Upper lobe of left lung (tissue), 4 donors: ENCODE measurements at regions not wholly inside any gene's neighbourhood (a gene's known extent, or its start where the extent isn't known, plus 50 kb on each side); places are given as distances from the start of the nearest gene placed in this dataset.

Source experiments
- EP300 ChIP-seq, 4 donors: sonication (generic); formaldehyde crosslinking; IDR thresholded peaks; one replicate each; pipeline ENCODE4 v1.5.1; 2017; ENCODE audit warnings: antibody characterized with exemption in 4 of 4, control low read depth in 2 of 4
- POLR2A ChIP-seq, 4 donors: fragments of 450-650 bp; IDR thresholded peaks; one replicate each; pipeline ENCODE4 v1.5.1; 2016 to 2017; ENCODE audit warnings: antibody characterized with exemption in 4 of 4, mild to moderate bottlenecking in 2 of 4
- POLR2AphosphoS5 ChIP-seq, 2 donors: sonication (generic); formaldehyde crosslinking; IDR thresholded peaks; one replicate each; pipeline ENCODE4 v1.5.1; 2017; ENCODE audit warnings: antibody characterized with exemption in 2 of 2
- TF ChIP-seq, protein P1 (sequence below), 6 experiments: fragments of 450-650 bp in 4 of 6; fragments of 200-600 bp in 2 of 6; sonication (generic) in 2 of 6; IDR thresholded peaks; one replicate each; pipeline ENCODE4 v1.5.1; 2016 to 2019; ENCODE audit warnings: antibody characterized with exemption in 6 of 6

DNA sequence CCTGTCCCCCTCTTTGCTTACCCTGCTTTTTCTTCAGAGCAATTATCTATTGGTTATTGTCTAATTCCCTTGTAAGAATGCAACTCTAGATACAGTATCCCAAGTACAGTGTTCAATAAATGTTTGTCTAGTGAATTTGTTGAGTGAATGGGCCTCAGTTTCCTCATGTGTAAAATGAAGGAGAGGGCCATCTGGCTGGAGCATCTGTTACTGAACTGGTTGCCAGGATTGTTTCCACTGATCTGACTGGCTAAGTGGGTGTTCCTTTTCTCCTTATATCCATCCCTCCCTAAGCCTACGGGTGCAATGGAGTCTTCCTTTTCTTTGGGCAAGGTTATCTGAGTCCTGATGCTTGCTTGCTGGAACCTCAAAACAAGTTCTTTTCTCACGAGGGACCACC is 185.2 kb upstream of the RPS6KA3 start:
- TF ChIP-seq EP300 (IDR thresholded peaks at IDR 0.05): no peak
- TF ChIP-seq, protein P1, sequence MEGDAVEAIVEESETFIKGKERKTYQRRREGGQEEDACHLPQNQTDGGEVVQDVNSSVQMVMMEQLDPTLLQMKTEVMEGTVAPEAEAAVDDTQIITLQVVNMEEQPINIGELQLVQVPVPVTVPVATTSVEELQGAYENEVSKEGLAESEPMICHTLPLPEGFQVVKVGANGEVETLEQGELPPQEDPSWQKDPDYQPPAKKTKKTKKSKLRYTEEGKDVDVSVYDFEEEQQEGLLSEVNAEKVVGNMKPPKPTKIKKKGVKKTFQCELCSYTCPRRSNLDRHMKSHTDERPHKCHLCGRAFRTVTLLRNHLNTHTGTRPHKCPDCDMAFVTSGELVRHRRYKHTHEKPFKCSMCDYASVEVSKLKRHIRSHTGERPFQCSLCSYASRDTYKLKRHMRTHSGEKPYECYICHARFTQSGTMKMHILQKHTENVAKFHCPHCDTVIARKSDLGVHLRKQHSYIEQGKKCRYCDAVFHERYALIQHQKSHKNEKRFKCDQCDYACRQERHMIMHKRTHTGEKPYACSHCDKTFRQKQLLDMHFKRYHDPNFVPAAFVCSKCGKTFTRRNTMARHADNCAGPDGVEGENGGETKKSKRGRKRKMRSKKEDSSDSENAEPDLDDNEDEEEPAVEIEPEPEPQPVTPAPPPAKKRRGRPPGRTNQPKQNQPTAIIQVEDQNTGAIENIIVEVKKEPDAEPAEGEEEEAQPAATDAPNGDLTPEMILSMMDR (IDR thresholded peaks at IDR 0.05): no peak
- no peak for TF ChIP-seq POLR2A (IDR thresholded peaks at IDR 0.05)
- no peak for TF ChIP-seq POLR2AphosphoS5 (IDR thresholded peaks at IDR 0.05)
